Activated T-cell treated with anti-CD3 and anti-CD28 coated beads for 4 hours (primary cell): ENCODE measurements at regions not wholly inside any gene's neighbourhood (a gene's known extent, or its start where the extent isn't known, plus 50 kb on each side); places are given as distances from the start of the nearest gene placed in this dataset.

Experiments
- DNase-seq: peaks from one replicate; pipeline ENCODE4 v3.0.0-alpha.2; 2020

GRCh38 chr9:129336601-129337331, 158.7 kb upstream of the IER5L start:
- DNase-seq, result peak; percentile 29

- DNase-seq, result no peak
Measured at GRCh38 chr9:129336130-129336528, 158.1 kb upstream of the IER5L start.

- DNase-seq, result no peak
Measured at GRCh38 chr9:129335464-129336129, 157.5 kb upstream of the IER5L start.

- no peak for DNase-seq
Measured at GRCh38 chr9:129334105-129334935, 156.3 kb upstream of the IER5L start.

- no peak for DNase-seq
Measured at GRCh38 chr9:129333617-129334104, 155.6 kb upstream of the IER5L start.

- DNase-seq, result no peak
Measured at GRCh38 chr9:129332581-129332980, 154.5 kb upstream of the IER5L start.

- no peak for DNase-seq
Measured at GRCh38 chr9:129331772-129332500, 153.9 kb upstream of the IER5L start.

- no peak for DNase-seq
Measured at GRCh38 chr9:129331493-129331765, 153.4 kb upstream of the IER5L start.

- no peak for DNase-seq
Measured at GRCh38 chr9:129330711-129331492, 152.8 kb upstream of the IER5L start.

GRCh38 chr9:129328355-129329042, 150.4 kb upstream of the IER5L start:
- DNase-seq, result no peak

- DNase-seq, result no peak
Measured at GRCh38 chr9:129327552-129328328, 149.7 kb upstream of the IER5L start.

GRCh38 chr9:129326061-129327005, 148.3 kb upstream of the IER5L start:
- DNase-seq, result no peak

- no peak for DNase-seq
Measured at GRCh38 chr9:129324808-129325502, 146.9 kb upstream of the IER5L start.

- DNase-seq, result no peak
Measured at GRCh38 chr9:129323999-129324553, 146.0 kb upstream of the IER5L start.

- no peak for DNase-seq
Measured at GRCh38 chr9:129323376-129323998, 145.4 kb upstream of the IER5L start.

GRCh38 chr9:129322641-129323375, 144.7 kb upstream of the IER5L start:
- DNase-seq, result no peak

- DNase-seq, result no peak
Measured at GRCh38 chr9:129322022-129322621, 144.1 kb upstream of the IER5L start.
